ENCODE measurements at regions not wholly inside any gene's neighbourhood (a gene's known extent, or its start where the extent isn't known, plus 50 kb on each side); places are given as distances from the start of the nearest gene placed in this dataset.

DNA sequence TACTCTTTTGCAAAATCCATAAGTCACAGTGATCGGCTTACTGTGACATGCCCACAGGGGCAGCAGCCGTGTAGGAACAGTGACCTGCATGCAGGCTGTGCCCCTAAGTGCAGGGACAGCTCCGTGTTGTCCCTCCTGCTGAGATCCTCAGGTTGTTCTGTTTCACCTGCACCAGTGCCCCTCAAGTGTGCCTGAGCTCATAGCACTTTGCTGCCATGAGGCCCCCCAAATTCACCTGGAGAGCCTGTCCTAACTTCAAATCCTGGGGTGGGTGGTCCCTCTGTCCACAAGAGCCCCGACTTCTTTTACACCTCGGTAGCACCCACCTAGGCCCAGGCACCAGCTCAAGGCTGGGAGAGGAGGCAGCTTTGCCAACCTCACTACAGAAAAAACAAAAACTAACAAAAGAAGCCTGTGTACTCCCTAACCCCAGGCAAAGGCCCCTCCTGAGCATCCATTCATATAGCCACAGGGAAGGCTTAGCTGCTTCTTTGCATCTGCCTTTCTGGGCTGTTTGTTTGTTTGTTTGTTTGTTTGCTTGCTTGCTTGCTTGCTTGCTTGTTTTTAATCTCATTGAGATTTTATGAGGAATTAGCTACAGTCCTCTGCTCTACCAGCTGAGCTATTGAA is 214.5 kb downstream of the AUH start:
- no peak for DNase-seq
- peaks cover 0 to 54% (median 35%) of the 10 kb centered on the region in 6 donors for H3K4me1 ChIP-seq
- peaks cover 0 to 8% (median 0%) of the 10 kb centered on the region in 8 donors for H3K9me3 ChIP-seq
- 84 to 95% (median 88%) methylated on average over 5 of the region's 5 CpGs for WGBS, 5 donors
- TF ChIP-seq, protein P1, sequence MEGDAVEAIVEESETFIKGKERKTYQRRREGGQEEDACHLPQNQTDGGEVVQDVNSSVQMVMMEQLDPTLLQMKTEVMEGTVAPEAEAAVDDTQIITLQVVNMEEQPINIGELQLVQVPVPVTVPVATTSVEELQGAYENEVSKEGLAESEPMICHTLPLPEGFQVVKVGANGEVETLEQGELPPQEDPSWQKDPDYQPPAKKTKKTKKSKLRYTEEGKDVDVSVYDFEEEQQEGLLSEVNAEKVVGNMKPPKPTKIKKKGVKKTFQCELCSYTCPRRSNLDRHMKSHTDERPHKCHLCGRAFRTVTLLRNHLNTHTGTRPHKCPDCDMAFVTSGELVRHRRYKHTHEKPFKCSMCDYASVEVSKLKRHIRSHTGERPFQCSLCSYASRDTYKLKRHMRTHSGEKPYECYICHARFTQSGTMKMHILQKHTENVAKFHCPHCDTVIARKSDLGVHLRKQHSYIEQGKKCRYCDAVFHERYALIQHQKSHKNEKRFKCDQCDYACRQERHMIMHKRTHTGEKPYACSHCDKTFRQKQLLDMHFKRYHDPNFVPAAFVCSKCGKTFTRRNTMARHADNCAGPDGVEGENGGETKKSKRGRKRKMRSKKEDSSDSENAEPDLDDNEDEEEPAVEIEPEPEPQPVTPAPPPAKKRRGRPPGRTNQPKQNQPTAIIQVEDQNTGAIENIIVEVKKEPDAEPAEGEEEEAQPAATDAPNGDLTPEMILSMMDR (IDR thresholded peaks at IDR 0.05 in 8 of 11, conservative IDR thresholded peaks at IDR 0.05 in 3 of 11) = no peak
- TF ChIP-seq POLR2AphosphoS5 (IDR thresholded peaks at IDR 0.05) (no peak), POLR2A (IDR thresholded peaks at IDR 0.05) (no peak)
- H3K27me3 ChIP-seq (replicated peaks in 1 of 7) = no peaks in the 10 kb centered on the region
- intact Hi-C loops (cut with DNase I; ENCODE audit: low total_unique reads) = no loop called here
- peak overlapping the region in 3 of 8 donors; percentile 30 to 73 (median 58) for H3K27ac ChIP-seq
- H3K36me3 ChIP-seq = no peaks in the 10 kb centered on the region
- no peak overlapping the region for H3K4me3 ChIP-seq

DNA sequence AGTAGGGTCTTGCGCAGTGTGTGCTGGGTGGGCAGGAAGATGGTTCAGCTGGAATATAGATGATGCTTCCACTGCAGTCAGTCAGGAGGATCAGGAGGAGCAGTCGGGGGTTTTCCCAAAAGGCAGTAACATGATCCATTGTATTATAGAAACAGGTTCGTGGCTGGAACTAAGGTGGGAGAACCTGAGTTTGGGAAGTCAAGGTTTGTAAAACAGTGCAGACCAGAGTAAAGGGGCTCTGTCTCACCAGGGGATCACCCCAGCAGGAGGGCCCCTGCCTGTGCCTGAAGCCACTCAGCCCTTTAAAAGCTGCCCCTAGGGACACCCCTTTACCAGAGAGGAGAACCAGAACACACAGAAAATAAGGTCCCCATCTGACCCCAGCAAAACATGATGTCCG is 213.4 kb downstream of the AUH start:
- no peak for DNase-seq
- Histone ChIP-seq H3K27me3 (replicated peaks in 1 of 7) (no peaks in the 10 kb centered on the region), H3K9me3 (peaks cover 0 to 8% (median 0%) of the 10 kb centered on the region in 8 donors), H3K4me3 (no peak overlapping the region), H3K36me3 (no peaks in the 10 kb centered on the region), H3K4me1 (peaks cover 0 to 54% (median 35%) of the 10 kb centered on the region in 6 donors), H3K27ac (peak overlapping the region in 5 of 8 donors; percentile 56 to 73 (median 58))
- TF ChIP-seq POLR2AphosphoS5 (IDR thresholded peaks at IDR 0.05) (no peak), POLR2A (IDR thresholded peaks at IDR 0.05) (no peak)
- TF ChIP-seq, protein P1 (IDR thresholded peaks at IDR 0.05 in 8 of 11, conservative IDR thresholded peaks at IDR 0.05 in 3 of 11) = no peak
- 37 to 68% (median 48%) methylated on average over 3 to 4 of the region's 4 CpGs for WGBS, 5 donors
- intact Hi-C loops (cut with DNase I; ENCODE audit: low total_unique reads) = no loop called here

DNA sequence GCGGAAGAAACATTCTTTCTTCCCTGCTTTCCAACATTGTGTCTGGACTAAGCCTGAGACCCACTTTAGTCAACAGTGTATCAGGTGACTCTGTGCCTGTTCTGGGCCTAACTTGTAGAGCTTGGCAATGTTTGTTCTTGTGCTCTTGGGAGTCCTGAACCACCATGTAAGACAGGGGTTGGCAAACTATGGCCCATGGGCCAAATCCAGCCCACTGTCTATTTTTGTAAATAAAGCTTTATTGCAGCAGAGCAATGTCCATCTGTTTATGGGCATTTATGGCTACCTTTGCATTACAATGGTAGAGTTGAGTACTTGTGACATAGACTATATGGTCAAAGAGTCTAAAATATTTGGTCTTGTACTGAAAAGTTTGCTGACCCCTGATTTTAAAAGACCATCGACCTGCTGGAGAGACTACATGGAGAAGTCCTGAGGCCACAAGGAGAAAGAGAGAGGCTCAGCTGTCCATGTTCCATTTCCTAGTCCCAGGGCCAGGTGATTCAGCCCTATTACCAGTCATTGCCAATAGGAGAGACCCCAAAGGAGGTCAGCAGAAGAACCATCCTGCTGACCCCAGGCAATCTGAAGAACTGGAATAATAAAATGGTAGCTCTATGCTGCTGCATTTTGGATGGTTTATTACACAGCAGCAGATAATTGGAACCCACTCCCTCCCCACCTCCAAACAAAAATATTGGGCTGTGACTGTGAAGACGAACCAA is 211.3 kb downstream of the AUH start:
- peak overlapping the region in 7 of 8 donors; percentile 24 to 86 (median 62) for H3K27ac ChIP-seq
- TF ChIP-seq POLR2AphosphoS5 (IDR thresholded peaks at IDR 0.05) = no peak
- TF ChIP-seq, protein P1 (IDR thresholded peaks at IDR 0.05 in 8 of 11, conservative IDR thresholded peaks at IDR 0.05 in 3 of 11) = no peak
- no peak for TF ChIP-seq POLR2A (IDR thresholded peaks at IDR 0.05)
- WGBS, 5 donors = 68 to 74% (median 72%) methylated on average over 3 of the region's 3 CpGs

More for the DNA sequence above, 211.3 kb downstream of the AUH start:
- H3K9me3 ChIP-seq = peaks cover 0 to 8% (median 0%) of the 10 kb centered on the region in 8 donors
- DNase-seq = no peak
- H3K27me3 ChIP-seq (replicated peaks in 1 of 7) = no peaks in the 10 kb centered on the region
- H3K36me3 ChIP-seq = no peaks in the 10 kb centered on the region
- intact Hi-C loops (cut with DNase I; ENCODE audit: low total_unique reads) = no loop called here
- peaks cover 0 to 54% (median 35%) of the 10 kb centered on the region in 6 donors for H3K4me1 ChIP-seq
- H3K4me3 ChIP-seq = no peak overlapping the region
